Fibroblast of lung (primary cell): ENCODE measurements at regions not wholly inside any gene's neighbourhood (a gene's known extent, or its start where the extent isn't known, plus 50 kb on each side); places are given as distances from the start of the nearest gene placed in this dataset.

Source experiments
- EZH2 ChIP-seq: IDR thresholded peaks from 2 replicates; pipeline ENCODE4 v1.5.1; 2012; ENCODE audit warnings: low read length, control low read depth, mild to moderate bottlenecking; ENCODE audit errors: missing control alignments
- TF ChIP-seq, protein P1 (sequence below), 2 donors: IDR thresholded peaks in 1 of 2; conservative IDR thresholded peaks in 1 of 2; 1 replicate in 1 of 2; 2 replicates in 1 of 2; pipeline ENCODE4 v1.5.1; 2011 to 2012; ENCODE audit warnings: low read length in 2 of 2, control low read depth in 1 of 2, inconsistent platforms in 1 of 2, low read depth in 1 of 2, mild to moderate bottlenecking in 1 of 2

DNA sequence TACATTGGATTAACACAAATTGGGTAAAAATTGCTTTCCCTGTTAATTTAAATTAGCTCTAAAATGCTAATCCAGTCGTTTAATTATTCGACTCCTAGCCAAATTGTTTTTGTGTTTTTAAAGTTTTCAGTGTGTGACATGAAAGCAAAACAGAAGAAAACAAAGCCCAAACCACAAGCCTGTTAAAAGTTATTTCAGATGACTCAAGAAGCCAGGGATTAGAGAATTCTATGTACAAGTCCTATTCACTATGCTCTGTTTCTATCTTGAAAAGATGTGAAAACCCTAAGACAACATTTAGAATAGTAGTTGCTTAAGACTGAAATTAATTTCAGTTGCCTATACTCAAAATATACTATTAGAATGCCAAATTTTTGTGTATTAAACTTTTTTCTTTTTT is 294.8 kb upstream of the ADAMTS5 start:
- TF ChIP-seq, protein P1, sequence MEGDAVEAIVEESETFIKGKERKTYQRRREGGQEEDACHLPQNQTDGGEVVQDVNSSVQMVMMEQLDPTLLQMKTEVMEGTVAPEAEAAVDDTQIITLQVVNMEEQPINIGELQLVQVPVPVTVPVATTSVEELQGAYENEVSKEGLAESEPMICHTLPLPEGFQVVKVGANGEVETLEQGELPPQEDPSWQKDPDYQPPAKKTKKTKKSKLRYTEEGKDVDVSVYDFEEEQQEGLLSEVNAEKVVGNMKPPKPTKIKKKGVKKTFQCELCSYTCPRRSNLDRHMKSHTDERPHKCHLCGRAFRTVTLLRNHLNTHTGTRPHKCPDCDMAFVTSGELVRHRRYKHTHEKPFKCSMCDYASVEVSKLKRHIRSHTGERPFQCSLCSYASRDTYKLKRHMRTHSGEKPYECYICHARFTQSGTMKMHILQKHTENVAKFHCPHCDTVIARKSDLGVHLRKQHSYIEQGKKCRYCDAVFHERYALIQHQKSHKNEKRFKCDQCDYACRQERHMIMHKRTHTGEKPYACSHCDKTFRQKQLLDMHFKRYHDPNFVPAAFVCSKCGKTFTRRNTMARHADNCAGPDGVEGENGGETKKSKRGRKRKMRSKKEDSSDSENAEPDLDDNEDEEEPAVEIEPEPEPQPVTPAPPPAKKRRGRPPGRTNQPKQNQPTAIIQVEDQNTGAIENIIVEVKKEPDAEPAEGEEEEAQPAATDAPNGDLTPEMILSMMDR (conservative IDR thresholded peaks at IDR 0.05 in 1 of 2, IDR thresholded peaks at IDR 0.05 in 1 of 2; ENCODE audit: low read depth in 1 of 2, low read length in 2 of 2): no peak
- TF ChIP-seq EZH2: no peak
